GM23338 (cell line): ENCODE measurements at regions not wholly inside any gene's neighbourhood (a gene's known extent, or its start where the extent isn't known, plus 50 kb on each side); places are given as distances from the start of the nearest gene placed in this dataset.

Experiments used
- ATAC-seq: fragments of 200-7000 bp; cut with Tn5 transposase; 3 replicates; pipeline ENCODE4 v1.9.1; 2020
- DNase-seq: peaks from one replicate; pipeline ENCODE4 v3.0.0-alpha.2; 2015; ENCODE audit warnings: low spot score
- H2AFZ ChIP-seq: fragments of 200-600 bp; sonication (generic); 2 replicates; pipeline ENCODE4 v1.8.0; 2016; ENCODE audit warnings: antibody characterized with exemption, mild to moderate bottlenecking, moderate library complexity
- H3F3A ChIP-seq: fragments of 200-600 bp; sonication (generic); replicated peaks from 2 replicates; pipeline ENCODE4 v1.8.0; 2017; ENCODE audit warnings: antibody characterized with exemption, mixed run types, low read depth
- H3K27ac ChIP-seq: fragments of 200-600 bp; sonication (generic); 2 replicates; pipeline ENCODE4 v1.6.1; 2016; ENCODE audit warnings: low read depth
- H3K27me3 ChIP-seq: fragments of 200-600 bp; sonication (generic); 2 replicates; pipeline ENCODE4 v1.8.0; 2016; ENCODE audit warnings: mild to moderate bottlenecking, mixed run types, moderate library complexity; ENCODE audit not compliant: insufficient read depth
- H3K36me3 ChIP-seq: fragments of 200-600 bp; sonication (generic); 2 replicates; pipeline ENCODE4 v1.8.0; 2016; ENCODE audit warnings: mild to moderate bottlenecking; ENCODE audit not compliant: insufficient read depth
- H3K4me1 ChIP-seq: fragments of 200-600 bp; sonication (generic); 2 replicates; pipeline ENCODE4 v1.8.0; 2016; ENCODE audit warnings: mild to moderate bottlenecking, moderate library complexity; ENCODE audit not compliant: insufficient read depth
- H3K4me2 ChIP-seq: fragments of 200-600 bp; sonication (generic); 2 replicates; pipeline ENCODE4 v1.7.1; 2017; ENCODE audit warnings: mixed run types
- H3K4me3 ChIP-seq: fragments of 200-600 bp; sonication (generic); 2 replicates; pipeline ENCODE4 v1.6.1; 2016; ENCODE audit warnings: mixed run types
- H3K79me2 ChIP-seq: fragments of 200-600 bp; sonication (generic); replicated peaks from 2 replicates; pipeline ENCODE4 v1.8.0; 2017; ENCODE audit warnings: mild to moderate bottlenecking; ENCODE audit not compliant: insufficient read depth
- H3K9me2 ChIP-seq: fragments of 200-600 bp; sonication (generic); 2 replicates; pipeline ENCODE4 v1.8.0; 2017; ENCODE audit not compliant: insufficient read depth
- H4K20me1 ChIP-seq: fragments of 200-600 bp; sonication (generic); replicated peaks from 2 replicates; pipeline ENCODE4 v1.8.0; 2017; ENCODE audit warnings: mild to moderate bottlenecking; ENCODE audit not compliant: insufficient read depth
- H3K27ac Mint-ChIP-seq: 2 replicates; pipeline ENCODE4 v1.8.0; 2020; ENCODE audit warnings: inconsistent platforms, mild to moderate bottlenecking, moderate library complexity, mixed read lengths
- H3K27me3 Mint-ChIP-seq: 3 replicates; pipeline ENCODE4 v1.8.0; 2022; ENCODE audit warnings: low read depth, mild to moderate bottlenecking, moderate library complexity, mixed read lengths, inconsistent platforms; ENCODE audit not compliant: insufficient read depth, poor library complexity
- H3K36me3 Mint-ChIP-seq: 3 replicates; pipeline ENCODE4 v1.8.0; 2021; ENCODE audit warnings: low read depth, mild to moderate bottlenecking, inconsistent platforms, moderate library complexity, mixed read lengths
- H3K4me1 Mint-ChIP-seq: 3 replicates; pipeline ENCODE4 v1.8.0; 2020; ENCODE audit warnings: mild to moderate bottlenecking, inconsistent platforms, mixed read lengths
- H3K4me3 Mint-ChIP-seq: 3 replicates; pipeline ENCODE4 v1.8.0; 2021; ENCODE audit warnings: moderate library complexity, mild to moderate bottlenecking, inconsistent platforms, mixed read lengths
- H3K9me3 Mint-ChIP-seq: 3 replicates; pipeline ENCODE4 v1.8.0; 2020; ENCODE audit warnings: moderate library complexity, mild to moderate bottlenecking, inconsistent platforms, mixed read lengths
- CREB1 ChIP-seq: fragments of 250-450 bp; sonication (Bioruptor Pico); IDR thresholded peaks from 2 replicates; pipeline ENCODE4 v1.5.0; 2020; ENCODE audit warnings: low read depth, mild to moderate bottlenecking, moderate library complexity
- EZH2phosphoT487 ChIP-seq: fragments of 200-600 bp; sonication (generic); IDR thresholded peaks from one replicate; pipeline ENCODE4 v1.8.1; 2018; ENCODE audit warnings: antibody characterized with exemption; ENCODE audit not compliant: unreplicated experiment
- JUNB ChIP-seq: IDR thresholded peaks from one replicate; pipeline ENCODE4 v1.6.1; 2016; ENCODE audit warnings: antibody characterized with exemption; ENCODE audit not compliant: unreplicated experiment
- NANOG ChIP-seq: IDR thresholded peaks from 2 replicates; pipeline ENCODE4 v1.6.1; 2016; ENCODE audit warnings: antibody characterized with exemption, borderline replicate concordance
- POLR2AphosphoS5 ChIP-seq: IDR thresholded peaks from 2 replicates; pipeline ENCODE4 v1.6.1; 2016; ENCODE audit warnings: antibody characterized with exemption, low read depth
- STAT1 ChIP-seq: IDR thresholded peaks from one replicate; pipeline ENCODE4 v1.6.1; 2016; ENCODE audit warnings: antibody characterized with exemption; ENCODE audit not compliant: unreplicated experiment
- ZNF114 ChIP-seq: fragments of 250-450 bp; sonication (Bioruptor Pico); IDR thresholded peaks from 2 replicates; pipeline ENCODE4 v1.5.0; 2020; ENCODE audit warnings: mild to moderate bottlenecking, moderate library complexity
- ZNF331 ChIP-seq: fragments of 250-450 bp; sonication (Bioruptor Pico); IDR thresholded peaks from 2 replicates; pipeline ENCODE4 v1.5.0; 2020; ENCODE audit warnings: low read depth, mild to moderate bottlenecking, moderate library complexity
- TF ChIP-seq, protein P1 (sequence below), 2 experiments: fragments of 200-600 bp in 1 of 2; sonication (generic) in 1 of 2; conservative IDR thresholded peaks; 2 replicates each; pipeline versions ENCODE4 v1.5.1 to v1.6.1; 2016 to 2017; ENCODE audit warnings: antibody characterized with exemption in 2 of 2, low read depth in 2 of 2, mild to moderate bottlenecking in 2 of 2, moderate library complexity in 1 of 2
- TF ChIP-seq, protein P2 (sequence below): IDR thresholded peaks from 2 replicates; pipeline ENCODE4 v1.6.1; 2016; ENCODE audit warnings: antibody characterized with exemption
- TF ChIP-seq, protein P3 (sequence below): IDR thresholded peaks from one replicate; pipeline ENCODE4 v1.6.1; 2018; ENCODE audit warnings: antibody characterized with exemption; ENCODE audit not compliant: unreplicated experiment

DNA sequence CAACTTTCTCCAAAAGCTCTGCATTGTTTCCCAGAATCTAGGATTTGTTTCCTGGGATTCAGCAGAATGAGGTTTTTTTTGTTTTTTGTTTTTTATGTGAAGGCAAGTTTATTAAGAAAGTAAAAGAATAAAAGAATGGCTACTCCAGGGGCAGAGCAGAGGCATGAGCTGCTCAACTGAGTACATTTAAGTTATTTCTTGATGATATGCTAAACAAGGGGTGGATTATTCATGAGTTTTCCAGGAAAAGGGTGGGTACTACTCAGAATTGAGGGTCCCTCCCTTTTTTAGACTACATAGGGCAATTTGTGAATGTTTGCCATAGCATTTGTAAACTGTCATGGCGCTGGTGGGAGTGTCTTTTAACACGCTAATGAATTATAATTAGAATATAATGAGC, 292.5 kb upstream of the SGK1 start:
- no peaks in the 10 kb centered on the region; the same call in 1 of the 3 replicates for H3K9me3 Mint-ChIP-seq
- Histone ChIP-seq H3K79me2 (no peaks in the 10 kb centered on the region), H4K20me1 (no peaks in the 10 kb centered on the region), H3K27me3 (no peaks in the 10 kb centered on the region), H3K4me1 (no peaks in the 10 kb centered on the region), H3F3A (no peaks in the 10 kb centered on the region), H3K36me3 (no peaks in the 10 kb centered on the region), H3K4me2 (no peak overlapping the region), H3K4me3 (no peak overlapping the region), H2AFZ (no peak overlapping the region), H3K9me2 (peaks cover 16% of the 10 kb centered on the region; the same call in 1 of the 2 replicates), H3K27ac (no peak overlapping the region)
- no peaks in the 10 kb centered on the region for H3K36me3 Mint-ChIP-seq
- H3K4me1 Mint-ChIP-seq = no peaks in the 10 kb centered on the region
- no peak overlapping the region for H3K4me3 Mint-ChIP-seq
- ATAC-seq = no peak
- H3K27me3 Mint-ChIP-seq = no peaks in the 10 kb centered on the region
- no peak overlapping the region for H3K27ac Mint-ChIP-seq
- TF ChIP-seq NANOG = no peak
- TF ChIP-seq, protein P1, sequence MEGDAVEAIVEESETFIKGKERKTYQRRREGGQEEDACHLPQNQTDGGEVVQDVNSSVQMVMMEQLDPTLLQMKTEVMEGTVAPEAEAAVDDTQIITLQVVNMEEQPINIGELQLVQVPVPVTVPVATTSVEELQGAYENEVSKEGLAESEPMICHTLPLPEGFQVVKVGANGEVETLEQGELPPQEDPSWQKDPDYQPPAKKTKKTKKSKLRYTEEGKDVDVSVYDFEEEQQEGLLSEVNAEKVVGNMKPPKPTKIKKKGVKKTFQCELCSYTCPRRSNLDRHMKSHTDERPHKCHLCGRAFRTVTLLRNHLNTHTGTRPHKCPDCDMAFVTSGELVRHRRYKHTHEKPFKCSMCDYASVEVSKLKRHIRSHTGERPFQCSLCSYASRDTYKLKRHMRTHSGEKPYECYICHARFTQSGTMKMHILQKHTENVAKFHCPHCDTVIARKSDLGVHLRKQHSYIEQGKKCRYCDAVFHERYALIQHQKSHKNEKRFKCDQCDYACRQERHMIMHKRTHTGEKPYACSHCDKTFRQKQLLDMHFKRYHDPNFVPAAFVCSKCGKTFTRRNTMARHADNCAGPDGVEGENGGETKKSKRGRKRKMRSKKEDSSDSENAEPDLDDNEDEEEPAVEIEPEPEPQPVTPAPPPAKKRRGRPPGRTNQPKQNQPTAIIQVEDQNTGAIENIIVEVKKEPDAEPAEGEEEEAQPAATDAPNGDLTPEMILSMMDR (conservative IDR thresholded peaks at IDR 0.05; ENCODE audit: low read depth in 2 of 2) = no peak
- no peak for TF ChIP-seq CREB1 (CRISPR knock-in tag)
- TF ChIP-seq EZH2phosphoT487 = no peak
- no peak for TF ChIP-seq ZNF331
- TF ChIP-seq STAT1 = no peak
- no peak for TF ChIP-seq ZNF114 (CRISPR knock-in tag)
- TF ChIP-seq JUNB = no peak
- DNase-seq = no peak

DNA sequence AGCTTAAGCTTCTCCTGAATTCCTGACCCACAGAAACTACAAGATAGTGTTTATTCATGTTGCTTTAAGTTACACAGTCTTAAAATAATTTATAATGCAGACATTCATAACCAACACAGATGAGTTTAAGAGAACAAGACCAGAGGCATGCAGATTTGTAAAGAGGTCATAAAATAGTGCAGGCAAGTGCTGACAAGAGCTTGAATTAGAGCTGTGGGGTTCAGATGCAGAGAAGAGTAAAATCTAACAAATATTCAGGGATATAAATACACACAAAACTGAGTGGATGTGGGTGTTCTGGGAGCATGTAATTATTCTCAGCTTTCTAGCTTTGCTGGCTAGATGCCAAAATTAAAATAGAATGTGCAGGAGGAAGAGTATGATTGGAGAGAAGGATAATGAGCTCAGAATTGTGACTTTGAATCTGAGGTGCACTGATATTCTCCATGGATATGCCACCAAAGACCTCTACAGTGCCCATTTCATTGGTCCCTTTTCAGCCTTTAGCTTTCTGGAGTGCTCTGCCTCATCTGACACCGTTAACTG, 291.9 kb upstream of the SGK1 start:
- Histone ChIP-seq H3K9me2 (peaks cover 16% of the 10 kb centered on the region; the same call in 1 of the 2 replicates), H3K27ac (no peak overlapping the region), H3F3A (no peaks in the 10 kb centered on the region), H3K79me2 (no peaks in the 10 kb centered on the region), H3K36me3 (no peaks in the 10 kb centered on the region), H3K4me2 (no peak overlapping the region), H4K20me1 (no peaks in the 10 kb centered on the region), H3K27me3 (no peaks in the 10 kb centered on the region), H3K4me1 (no peaks in the 10 kb centered on the region), H3K4me3 (no peak overlapping the region), H2AFZ (no peak overlapping the region)
- no peak overlapping the region for H3K4me3 Mint-ChIP-seq
- no peaks in the 10 kb centered on the region for H3K27me3 Mint-ChIP-seq
- H3K9me3 Mint-ChIP-seq = peaks cover 5% of the 10 kb centered on the region
- no peak for ATAC-seq
- no peak for DNase-seq
- peaks cover 4% of the 10 kb centered on the region; the same call in 2 of the 3 replicates for H3K36me3 Mint-ChIP-seq
- no peaks in the 10 kb centered on the region for H3K4me1 Mint-ChIP-seq
- H3K27ac Mint-ChIP-seq = no peak overlapping the region
- TF ChIP-seq ZNF114 (CRISPR knock-in tag) = no peak
- TF ChIP-seq, protein P2, sequence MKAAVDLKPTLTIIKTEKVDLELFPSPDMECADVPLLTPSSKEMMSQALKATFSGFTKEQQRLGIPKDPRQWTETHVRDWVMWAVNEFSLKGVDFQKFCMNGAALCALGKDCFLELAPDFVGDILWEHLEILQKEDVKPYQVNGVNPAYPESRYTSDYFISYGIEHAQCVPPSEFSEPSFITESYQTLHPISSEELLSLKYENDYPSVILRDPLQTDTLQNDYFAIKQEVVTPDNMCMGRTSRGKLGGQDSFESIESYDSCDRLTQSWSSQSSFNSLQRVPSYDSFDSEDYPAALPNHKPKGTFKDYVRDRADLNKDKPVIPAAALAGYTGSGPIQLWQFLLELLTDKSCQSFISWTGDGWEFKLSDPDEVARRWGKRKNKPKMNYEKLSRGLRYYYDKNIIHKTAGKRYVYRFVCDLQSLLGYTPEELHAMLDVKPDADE = no peak
- no peak for TF ChIP-seq CREB1 (CRISPR knock-in tag)
- TF ChIP-seq, protein P3, sequence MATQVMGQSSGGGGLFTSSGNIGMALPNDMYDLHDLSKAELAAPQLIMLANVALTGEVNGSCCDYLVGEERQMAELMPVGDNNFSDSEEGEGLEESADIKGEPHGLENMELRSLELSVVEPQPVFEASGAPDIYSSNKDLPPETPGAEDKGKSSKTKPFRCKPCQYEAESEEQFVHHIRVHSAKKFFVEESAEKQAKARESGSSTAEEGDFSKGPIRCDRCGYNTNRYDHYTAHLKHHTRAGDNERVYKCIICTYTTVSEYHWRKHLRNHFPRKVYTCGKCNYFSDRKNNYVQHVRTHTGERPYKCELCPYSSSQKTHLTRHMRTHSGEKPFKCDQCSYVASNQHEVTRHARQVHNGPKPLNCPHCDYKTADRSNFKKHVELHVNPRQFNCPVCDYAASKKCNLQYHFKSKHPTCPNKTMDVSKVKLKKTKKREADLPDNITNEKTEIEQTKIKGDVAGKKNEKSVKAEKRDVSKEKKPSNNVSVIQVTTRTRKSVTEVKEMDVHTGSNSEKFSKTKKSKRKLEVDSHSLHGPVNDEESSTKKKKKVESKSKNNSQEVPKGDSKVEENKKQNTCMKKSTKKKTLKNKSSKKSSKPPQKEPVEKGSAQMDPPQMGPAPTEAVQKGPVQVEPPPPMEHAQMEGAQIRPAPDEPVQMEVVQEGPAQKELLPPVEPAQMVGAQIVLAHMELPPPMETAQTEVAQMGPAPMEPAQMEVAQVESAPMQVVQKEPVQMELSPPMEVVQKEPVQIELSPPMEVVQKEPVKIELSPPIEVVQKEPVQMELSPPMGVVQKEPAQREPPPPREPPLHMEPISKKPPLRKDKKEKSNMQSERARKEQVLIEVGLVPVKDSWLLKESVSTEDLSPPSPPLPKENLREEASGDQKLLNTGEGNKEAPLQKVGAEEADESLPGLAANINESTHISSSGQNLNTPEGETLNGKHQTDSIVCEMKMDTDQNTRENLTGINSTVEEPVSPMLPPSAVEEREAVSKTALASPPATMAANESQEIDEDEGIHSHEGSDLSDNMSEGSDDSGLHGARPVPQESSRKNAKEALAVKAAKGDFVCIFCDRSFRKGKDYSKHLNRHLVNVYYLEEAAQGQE = no peak
- TF ChIP-seq JUNB = no peak
- no peak for TF ChIP-seq POLR2AphosphoS5
- TF ChIP-seq, protein P1 (conservative IDR thresholded peaks at IDR 0.05; ENCODE audit: low read depth in 2 of 2) = no peak
- no peak for TF ChIP-seq NANOG
- no peak for TF ChIP-seq STAT1
